GM10266 (cell line): ENCODE measurements at regions not wholly inside any gene's neighbourhood (a gene's known extent, or its start where the extent isn't known, plus 50 kb on each side); places are given as distances from the start of the nearest gene placed in this dataset.
A peak's percentile ranks its signal among the peaks of the same experiment; 100 is the strongest.

ENCODE experiments used
- DNase-seq: peaks from one replicate; pipeline ENCODE4 v3.0.0; 2012; ENCODE audit errors: extremely low spot score
- TF ChIP-seq, protein P1 (sequence below): IDR thresholded peaks from 2 replicates; pipeline ENCODE4 v1.5.1; 2012; ENCODE audit warnings: mild to moderate bottlenecking, low read depth; ENCODE audit not compliant: control insufficient read depth, insufficient read depth; ENCODE audit errors: missing control alignments

DNA sequence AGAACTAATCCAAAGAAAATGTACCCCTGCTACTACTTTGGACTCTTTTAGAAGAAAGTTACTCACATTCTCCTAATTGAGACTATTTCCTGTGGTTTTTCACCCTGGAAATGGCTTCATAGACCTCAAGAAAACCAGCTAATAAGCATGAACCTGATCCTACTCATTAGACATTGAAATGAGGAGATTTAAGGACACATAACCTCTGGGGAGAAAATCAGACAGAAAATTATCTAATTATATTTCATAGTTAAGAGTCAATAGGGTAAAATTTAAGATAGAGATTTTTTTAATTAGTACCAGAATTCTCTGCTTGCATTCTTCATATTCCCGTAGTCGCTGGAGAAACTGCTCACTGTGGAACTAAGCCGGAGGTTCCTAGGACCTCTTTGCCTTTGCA lies 114.6 kb upstream of the ACP3 start:
- no peak for DNase-seq
- TF ChIP-seq, protein P1, sequence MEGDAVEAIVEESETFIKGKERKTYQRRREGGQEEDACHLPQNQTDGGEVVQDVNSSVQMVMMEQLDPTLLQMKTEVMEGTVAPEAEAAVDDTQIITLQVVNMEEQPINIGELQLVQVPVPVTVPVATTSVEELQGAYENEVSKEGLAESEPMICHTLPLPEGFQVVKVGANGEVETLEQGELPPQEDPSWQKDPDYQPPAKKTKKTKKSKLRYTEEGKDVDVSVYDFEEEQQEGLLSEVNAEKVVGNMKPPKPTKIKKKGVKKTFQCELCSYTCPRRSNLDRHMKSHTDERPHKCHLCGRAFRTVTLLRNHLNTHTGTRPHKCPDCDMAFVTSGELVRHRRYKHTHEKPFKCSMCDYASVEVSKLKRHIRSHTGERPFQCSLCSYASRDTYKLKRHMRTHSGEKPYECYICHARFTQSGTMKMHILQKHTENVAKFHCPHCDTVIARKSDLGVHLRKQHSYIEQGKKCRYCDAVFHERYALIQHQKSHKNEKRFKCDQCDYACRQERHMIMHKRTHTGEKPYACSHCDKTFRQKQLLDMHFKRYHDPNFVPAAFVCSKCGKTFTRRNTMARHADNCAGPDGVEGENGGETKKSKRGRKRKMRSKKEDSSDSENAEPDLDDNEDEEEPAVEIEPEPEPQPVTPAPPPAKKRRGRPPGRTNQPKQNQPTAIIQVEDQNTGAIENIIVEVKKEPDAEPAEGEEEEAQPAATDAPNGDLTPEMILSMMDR, result no peak

DNA sequence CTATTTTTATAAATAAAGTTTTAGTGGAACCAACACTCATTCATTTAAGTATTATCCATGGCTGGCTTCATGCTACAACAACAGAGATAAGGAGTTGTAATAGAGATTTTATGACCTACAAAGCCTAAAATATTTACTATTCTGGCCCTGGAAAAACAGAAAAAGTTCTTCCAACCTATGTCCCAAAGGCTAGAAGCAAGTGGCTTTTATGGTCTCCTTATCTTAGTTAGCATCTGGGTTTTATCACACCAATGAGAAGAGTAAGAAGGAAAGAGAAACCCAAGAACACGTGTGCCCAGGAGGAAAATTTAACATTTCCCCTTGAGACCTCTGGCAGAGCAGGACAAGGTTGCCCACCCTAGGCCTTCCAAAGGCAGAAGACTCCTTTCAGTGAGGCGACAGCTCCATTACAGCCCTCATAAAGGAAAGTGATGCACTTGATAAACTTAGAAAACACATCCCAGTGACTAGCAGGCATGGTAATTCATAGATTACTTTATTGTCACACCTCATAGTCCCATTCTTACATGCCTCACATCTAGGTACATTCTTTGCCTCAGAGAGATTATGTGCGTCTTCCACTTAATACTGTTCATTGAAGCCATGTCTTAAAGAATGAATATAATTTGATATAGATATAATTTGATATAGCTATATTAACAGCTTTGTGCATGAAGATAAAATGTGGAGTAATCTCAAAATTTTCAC lies 113.2 kb upstream of the ACP3 start:
- TF ChIP-seq, protein P1, result no peak
- no peak for DNase-seq

DNA sequence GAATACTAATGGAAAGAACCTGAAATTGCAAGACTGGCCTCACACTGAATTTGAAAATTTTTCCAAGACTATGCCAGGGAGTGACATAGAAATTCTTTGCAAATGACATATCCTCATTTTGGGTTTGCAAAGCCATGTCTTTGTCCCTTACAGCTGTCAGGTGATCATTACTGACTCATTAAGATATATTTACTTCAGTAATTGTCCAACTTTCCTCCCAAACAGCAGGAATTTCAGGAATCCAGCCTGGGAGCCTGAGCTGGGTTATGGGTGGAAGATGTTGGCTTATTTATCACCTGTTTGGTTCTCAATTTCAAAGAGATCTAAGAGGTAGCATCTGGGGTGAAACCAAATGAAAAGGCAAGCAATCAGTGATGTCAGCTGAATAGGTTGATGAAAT lies 111.6 kb upstream of the ACP3 start:
- TF ChIP-seq, protein P1, result no peak
- no peak for DNase-seq

DNA sequence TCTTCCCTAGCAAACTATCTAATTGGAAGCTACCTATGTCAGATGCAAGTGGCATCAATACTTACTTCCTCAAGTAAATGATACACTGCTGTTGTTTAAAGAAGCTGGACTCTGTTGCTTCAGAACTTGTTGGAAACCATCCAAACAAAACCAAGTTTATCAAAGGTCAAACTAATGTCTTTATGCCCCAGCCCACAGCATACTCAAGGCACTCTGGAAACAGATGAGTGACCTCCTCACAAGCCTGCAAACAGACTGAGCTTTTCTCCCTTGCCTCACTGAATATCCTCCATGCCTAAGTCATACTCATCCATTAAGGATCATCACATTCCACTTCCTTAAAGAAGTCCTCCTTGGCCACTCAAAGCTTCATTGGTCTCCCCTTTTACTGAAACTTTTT lies 107.4 kb upstream of the ACP3 start:
- no peak for DNase-seq
- TF ChIP-seq, protein P1, result no peak

DNA sequence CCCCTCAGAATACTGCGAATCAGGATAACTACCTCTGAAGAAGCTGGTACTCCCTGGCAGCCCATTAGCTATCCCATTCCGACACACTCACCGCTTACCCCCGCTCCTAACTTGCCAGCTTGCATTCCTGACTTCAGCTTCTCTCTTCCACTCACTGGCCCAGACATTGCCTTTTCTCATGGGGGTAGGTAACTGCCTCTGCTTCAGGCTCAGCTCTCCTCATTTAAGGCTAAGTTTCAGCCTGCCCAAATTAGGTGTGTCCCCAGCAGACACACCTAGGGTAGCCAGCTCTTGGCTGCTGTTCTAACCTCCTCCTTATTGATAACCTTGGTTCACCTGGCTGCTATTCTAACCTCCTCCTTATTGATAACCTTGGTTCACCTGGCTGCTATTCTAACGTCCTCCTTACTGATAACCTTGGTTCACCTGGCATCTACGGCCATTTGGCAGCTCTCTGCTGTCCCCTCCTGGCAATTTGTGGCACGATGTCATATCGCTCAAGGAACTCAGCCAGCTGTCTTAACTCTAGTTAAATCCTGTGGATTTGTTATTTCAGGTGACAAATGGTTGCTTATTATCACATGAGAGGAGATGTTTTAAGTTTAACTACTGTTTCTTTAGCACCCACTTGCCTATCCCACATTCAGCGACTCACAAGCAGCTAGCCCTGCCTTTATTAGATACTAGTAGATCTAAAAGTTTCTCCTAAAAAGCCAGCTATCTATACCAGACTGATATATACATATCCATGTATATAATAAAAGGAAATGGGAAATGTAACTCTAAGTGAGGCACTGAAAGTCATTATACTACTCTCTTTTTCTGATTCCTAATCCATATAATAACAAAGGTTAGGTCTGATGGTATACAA lies 106.5 kb upstream of the ACP3 start:
- TF ChIP-seq, protein P1, result peak; percentile 47
- DNase-seq, result peak; percentile 11

DNA sequence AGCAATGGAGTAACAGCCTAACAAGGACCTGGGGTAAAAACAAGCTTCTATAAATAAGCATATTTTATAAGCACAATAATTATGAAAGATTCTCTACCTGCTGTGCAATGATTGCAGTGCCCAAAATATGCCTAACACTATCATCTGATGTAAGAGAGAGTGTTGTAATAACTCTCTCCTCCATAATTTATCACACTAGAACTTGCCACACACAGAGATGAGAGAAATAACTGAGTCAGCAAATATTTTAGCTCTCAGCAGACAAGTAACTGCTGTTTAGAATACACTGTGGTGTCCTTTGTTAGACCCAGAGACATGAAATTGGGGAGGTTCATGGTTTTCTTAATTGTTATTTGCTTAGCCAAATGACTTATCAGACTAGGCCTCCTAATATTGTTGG lies 105.3 kb upstream of the ACP3 start:
- TF ChIP-seq, protein P1, result no peak
- DNase-seq, result no peak

DNA sequence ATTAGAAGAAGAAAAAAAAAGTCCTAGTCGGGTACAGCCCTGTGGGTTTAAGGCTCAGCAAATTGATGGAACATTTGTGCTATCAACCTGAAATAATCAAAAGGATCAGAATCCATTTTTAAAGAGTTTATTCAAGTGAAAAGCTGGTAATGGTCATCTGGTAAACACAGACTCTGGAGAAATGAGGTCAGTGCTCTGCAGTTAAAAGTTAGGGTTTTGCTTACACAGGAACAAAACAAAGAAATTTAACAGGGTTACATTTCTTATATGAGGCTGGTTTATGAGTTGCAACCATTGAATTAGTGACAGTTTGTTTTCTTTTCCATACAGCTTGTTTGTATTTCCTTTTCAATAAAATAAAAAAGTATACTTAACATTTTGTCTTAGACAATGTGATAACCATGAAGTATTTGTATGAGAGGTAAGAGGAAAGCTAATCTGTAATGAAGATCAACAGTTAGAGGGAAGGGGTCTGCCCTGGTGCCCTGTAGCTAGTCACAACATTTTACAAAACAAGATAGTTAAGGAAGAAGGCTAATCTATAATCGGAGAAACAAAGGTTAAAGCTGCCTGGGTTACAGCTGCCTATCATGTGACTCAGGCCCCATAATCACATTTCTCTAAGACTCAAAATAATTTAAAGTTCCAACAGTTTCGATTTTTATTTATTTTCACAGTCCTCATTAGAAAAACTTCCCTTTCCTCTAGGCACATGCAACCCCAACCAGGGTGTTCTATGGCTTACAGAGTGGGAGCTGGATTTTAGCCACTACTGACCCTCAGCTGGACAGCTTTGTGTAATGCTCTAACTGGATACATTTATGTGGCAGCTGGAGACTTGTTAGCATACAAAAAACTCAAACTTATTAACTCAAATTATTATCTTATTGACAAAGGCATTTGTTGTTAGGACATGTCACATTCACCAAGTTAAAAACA lies 98.1 kb upstream of the ACP3 start:
- TF ChIP-seq, protein P1, result no peak

More for the DNA sequence above, 98.1 kb upstream of the ACP3 start:
- DNase-seq, result no peak
